GM23338 (cell line): ENCODE measurements at regions not wholly inside any gene's neighbourhood (a gene's known extent, or its start where the extent isn't known, plus 50 kb on each side); places are given as distances from the start of the nearest gene placed in this dataset.

ENCODE experiments used
- ATAC-seq: fragments of 200-7000 bp; cut with Tn5 transposase; 3 replicates; pipeline ENCODE4 v1.9.1; 2020
- DNase-seq: peaks from one replicate; pipeline ENCODE4 v3.0.0-alpha.2; 2015; ENCODE audit warnings: low spot score
- H2AFZ ChIP-seq: fragments of 200-600 bp; sonication (generic); 2 replicates; pipeline ENCODE4 v1.8.0; 2016; ENCODE audit warnings: antibody characterized with exemption, mild to moderate bottlenecking, moderate library complexity
- H3F3A ChIP-seq: fragments of 200-600 bp; sonication (generic); replicated peaks from 2 replicates; pipeline ENCODE4 v1.8.0; 2017; ENCODE audit warnings: antibody characterized with exemption, mixed run types, low read depth
- H3K27ac ChIP-seq: fragments of 200-600 bp; sonication (generic); 2 replicates; pipeline ENCODE4 v1.6.1; 2016; ENCODE audit warnings: low read depth
- H3K27me3 ChIP-seq: fragments of 200-600 bp; sonication (generic); 2 replicates; pipeline ENCODE4 v1.8.0; 2016; ENCODE audit warnings: mild to moderate bottlenecking, mixed run types, moderate library complexity; ENCODE audit not compliant: insufficient read depth
- H3K36me3 ChIP-seq: fragments of 200-600 bp; sonication (generic); 2 replicates; pipeline ENCODE4 v1.8.0; 2016; ENCODE audit warnings: mild to moderate bottlenecking; ENCODE audit not compliant: insufficient read depth
- H3K4me1 ChIP-seq: fragments of 200-600 bp; sonication (generic); 2 replicates; pipeline ENCODE4 v1.8.0; 2016; ENCODE audit warnings: mild to moderate bottlenecking, moderate library complexity; ENCODE audit not compliant: insufficient read depth
- H3K4me2 ChIP-seq: fragments of 200-600 bp; sonication (generic); 2 replicates; pipeline ENCODE4 v1.7.1; 2017; ENCODE audit warnings: mixed run types
- H3K4me3 ChIP-seq: fragments of 200-600 bp; sonication (generic); 2 replicates; pipeline ENCODE4 v1.6.1; 2016; ENCODE audit warnings: mixed run types
- H3K79me2 ChIP-seq: fragments of 200-600 bp; sonication (generic); replicated peaks from 2 replicates; pipeline ENCODE4 v1.8.0; 2017; ENCODE audit warnings: mild to moderate bottlenecking; ENCODE audit not compliant: insufficient read depth
- H3K9me2 ChIP-seq: fragments of 200-600 bp; sonication (generic); 2 replicates; pipeline ENCODE4 v1.8.0; 2017; ENCODE audit not compliant: insufficient read depth
- H4K20me1 ChIP-seq: fragments of 200-600 bp; sonication (generic); replicated peaks from 2 replicates; pipeline ENCODE4 v1.8.0; 2017; ENCODE audit warnings: mild to moderate bottlenecking; ENCODE audit not compliant: insufficient read depth
- H3K27ac Mint-ChIP-seq: 2 replicates; pipeline ENCODE4 v1.8.0; 2020; ENCODE audit warnings: inconsistent platforms, mild to moderate bottlenecking, moderate library complexity, mixed read lengths
- H3K27me3 Mint-ChIP-seq: 3 replicates; pipeline ENCODE4 v1.8.0; 2022; ENCODE audit warnings: low read depth, mild to moderate bottlenecking, moderate library complexity, mixed read lengths, inconsistent platforms; ENCODE audit not compliant: insufficient read depth, poor library complexity
- H3K36me3 Mint-ChIP-seq: 3 replicates; pipeline ENCODE4 v1.8.0; 2021; ENCODE audit warnings: low read depth, mild to moderate bottlenecking, inconsistent platforms, moderate library complexity, mixed read lengths
- H3K4me1 Mint-ChIP-seq: 3 replicates; pipeline ENCODE4 v1.8.0; 2020; ENCODE audit warnings: mild to moderate bottlenecking, inconsistent platforms, mixed read lengths
- H3K4me3 Mint-ChIP-seq: 3 replicates; pipeline ENCODE4 v1.8.0; 2021; ENCODE audit warnings: moderate library complexity, mild to moderate bottlenecking, inconsistent platforms, mixed read lengths
- H3K9me3 Mint-ChIP-seq: 3 replicates; pipeline ENCODE4 v1.8.0; 2020; ENCODE audit warnings: moderate library complexity, mild to moderate bottlenecking, inconsistent platforms, mixed read lengths
- CREB1 ChIP-seq: fragments of 250-450 bp; sonication (Bioruptor Pico); IDR thresholded peaks from 2 replicates; pipeline ENCODE4 v1.5.0; 2020; ENCODE audit warnings: low read depth, mild to moderate bottlenecking, moderate library complexity
- CTCF ChIP-seq, 2 experiments: fragments of 200-600 bp in 1 of 2; sonication (generic) in 1 of 2; conservative IDR thresholded peaks; 2 replicates each; pipeline versions ENCODE4 v1.5.1 to v1.6.1; 2016 to 2017; ENCODE audit warnings: antibody characterized with exemption in 2 of 2, low read depth in 2 of 2, mild to moderate bottlenecking in 2 of 2, moderate library complexity in 1 of 2
- ETS1 ChIP-seq: IDR thresholded peaks from 2 replicates; pipeline ENCODE4 v1.6.1; 2016; ENCODE audit warnings: antibody characterized with exemption
- EZH2 ChIP-seq: fragments of 200-600 bp; sonication (generic); IDR thresholded peaks from one replicate; pipeline ENCODE4 v1.8.0; 2017; ENCODE audit warnings: antibody characterized with exemption, mild to moderate bottlenecking, low read depth; ENCODE audit not compliant: unreplicated experiment
- EZH2phosphoT487 ChIP-seq: fragments of 200-600 bp; sonication (generic); IDR thresholded peaks from one replicate; pipeline ENCODE4 v1.8.1; 2018; ENCODE audit warnings: antibody characterized with exemption; ENCODE audit not compliant: unreplicated experiment
- JUNB ChIP-seq: IDR thresholded peaks from one replicate; pipeline ENCODE4 v1.6.1; 2016; ENCODE audit warnings: antibody characterized with exemption; ENCODE audit not compliant: unreplicated experiment
- NANOG ChIP-seq: IDR thresholded peaks from 2 replicates; pipeline ENCODE4 v1.6.1; 2016; ENCODE audit warnings: antibody characterized with exemption, borderline replicate concordance
- POLR2AphosphoS5 ChIP-seq: IDR thresholded peaks from 2 replicates; pipeline ENCODE4 v1.6.1; 2016; ENCODE audit warnings: antibody characterized with exemption, low read depth
- REST ChIP-seq: IDR thresholded peaks from one replicate; pipeline ENCODE4 v1.6.1; 2018; ENCODE audit warnings: antibody characterized with exemption; ENCODE audit not compliant: unreplicated experiment
- STAT1 ChIP-seq: IDR thresholded peaks from one replicate; pipeline ENCODE4 v1.6.1; 2016; ENCODE audit warnings: antibody characterized with exemption; ENCODE audit not compliant: unreplicated experiment
- ZNF114 ChIP-seq: fragments of 250-450 bp; sonication (Bioruptor Pico); IDR thresholded peaks from 2 replicates; pipeline ENCODE4 v1.5.0; 2020; ENCODE audit warnings: mild to moderate bottlenecking, moderate library complexity
- ZNF331 ChIP-seq: fragments of 250-450 bp; sonication (Bioruptor Pico); IDR thresholded peaks from 2 replicates; pipeline ENCODE4 v1.5.0; 2020; ENCODE audit warnings: low read depth, mild to moderate bottlenecking, moderate library complexity
- ZNF462 ChIP-seq: fragments of 250-450 bp; sonication (Bioruptor Pico); IDR thresholded peaks from 2 replicates; pipeline ENCODE4 v1.5.0; 2020; ENCODE audit warnings: mild to moderate bottlenecking, moderate library complexity

- DNase-seq = peak; percentile 2
- Histone ChIP-seq H3K36me3 (no peaks in the 10 kb centered on the region), H3K4me1 (no peaks in the 10 kb centered on the region), H2AFZ (no peak overlapping the region), H3K27ac (no peak overlapping the region), H3F3A (no peaks in the 10 kb centered on the region), H4K20me1 (no peaks in the 10 kb centered on the region), H3K9me2 (0 out of 2 replicates have a peak, but pooled peaks cover 3% of the 10 kb centered on the region), H3K27me3 (no peaks in the 10 kb centered on the region), H3K79me2 (no peaks in the 10 kb centered on the region), H3K4me3 (no peak overlapping the region), H3K4me2 (no peak overlapping the region)
- Mint-ChIP-seq H3K4me1 (peaks cover 4% of the 10 kb centered on the region; the same call in 2 of the 3 replicates), H3K27ac (no peak overlapping the region), H3K9me3 (no peaks in the 10 kb centered on the region), H3K36me3 (no peaks in the 10 kb centered on the region), H3K27me3 (peaks cover 1% of the 10 kb centered on the region), H3K4me3 (no peak overlapping the region)
- TF ChIP-seq REST (no peak), ETS1 (no peak), JUNB (no peak), NANOG (no peak), CTCF (conservative IDR thresholded peaks at IDR 0.05; ENCODE audit: low read depth in 2 of 2) (no peak), ZNF462 (CRISPR knock-in tag) (no peak), EZH2phosphoT487 (no peak), STAT1 (no peak), EZH2 (no peak), ZNF114 (CRISPR knock-in tag) (no peak), ZNF331 (CRISPR knock-in tag) (no peak), CREB1 (CRISPR knock-in tag) (no peak), POLR2AphosphoS5 (no peak)
- ATAC-seq = no peak
Observed at GRCh38 chr1:68848017-68848416, 351.1 kb upstream of the DEPDC1 start.
